Right renal cortex interstitium (tissue), 3 donors: ENCODE measurements at regions not wholly inside any gene's neighbourhood (a gene's known extent, or its start where the extent isn't known, plus 50 kb on each side); places are given as distances from the start of the nearest gene placed in this dataset.

Experiments used
- DNase-seq, 3 donors: peaks; one replicate each; pipeline ENCODE4 v3.0.0-alpha.2; 2013; ENCODE audit warnings: low read depth in 3 of 3, low spot score in 2 of 3

- no peak for DNase-seq
Measured at GRCh38 chr19:13556552-13556951, 50.3 kb upstream of the CACNA1A start.
